ENCODE measurements at regions not wholly inside any gene's neighbourhood (a gene's known extent, or its start where the extent isn't known, plus 50 kb on each side); places are given as distances from the start of the nearest gene placed in this dataset.
A peak's percentile ranks its signal among the peaks of the same experiment; 100 is the strongest.

DNA sequence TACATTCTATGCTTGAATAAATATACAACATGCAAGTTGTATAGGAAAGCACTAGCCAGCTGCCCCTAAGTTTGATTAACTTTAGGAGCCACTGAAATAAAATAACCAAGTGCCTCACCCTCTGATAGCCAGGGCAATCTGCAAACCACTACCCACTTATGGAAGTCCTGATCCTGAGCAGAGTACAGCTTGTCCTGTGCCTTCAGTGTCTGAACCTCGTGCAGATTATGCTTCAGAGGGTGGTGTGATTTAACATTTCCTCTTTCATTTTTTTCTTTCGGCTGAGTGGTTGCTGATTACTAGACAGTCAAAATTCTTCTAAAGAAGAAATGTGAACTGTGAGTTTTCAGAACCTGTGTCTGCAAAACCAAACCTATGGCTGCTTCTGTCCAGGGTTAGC lies 327.7 kb downstream of the PIK3R1 start:
- DNase-seq: peak; percentile 23

DNA sequence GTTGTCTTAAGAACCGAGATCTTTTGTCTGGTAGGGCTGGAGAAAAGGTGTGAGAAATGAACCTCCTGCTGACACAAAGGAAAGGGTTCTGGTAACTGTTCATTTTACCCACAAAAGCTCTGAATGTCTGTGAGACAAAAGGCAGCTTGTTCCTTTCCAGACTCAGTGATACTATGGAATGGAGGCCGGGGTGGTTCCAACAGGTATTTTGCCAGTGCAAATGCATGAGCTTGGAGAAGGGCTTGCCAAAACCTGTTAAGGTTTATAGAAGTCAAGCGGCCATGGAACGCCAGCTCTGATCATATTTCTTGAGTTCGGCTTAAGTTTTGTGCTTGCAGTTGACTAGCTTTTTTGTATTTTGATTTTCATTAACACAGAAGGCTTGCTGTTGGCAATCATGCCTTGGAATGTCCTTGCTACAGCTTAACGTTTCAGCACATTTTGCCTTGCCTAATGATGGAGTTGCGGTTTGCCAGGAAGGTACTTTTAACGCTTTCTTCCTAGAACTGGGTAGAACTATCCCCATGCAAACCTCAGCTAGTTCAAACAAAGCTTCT lies 328.6 kb downstream of the PIK3R1 start:
- no peak for DNase-seq

DNA sequence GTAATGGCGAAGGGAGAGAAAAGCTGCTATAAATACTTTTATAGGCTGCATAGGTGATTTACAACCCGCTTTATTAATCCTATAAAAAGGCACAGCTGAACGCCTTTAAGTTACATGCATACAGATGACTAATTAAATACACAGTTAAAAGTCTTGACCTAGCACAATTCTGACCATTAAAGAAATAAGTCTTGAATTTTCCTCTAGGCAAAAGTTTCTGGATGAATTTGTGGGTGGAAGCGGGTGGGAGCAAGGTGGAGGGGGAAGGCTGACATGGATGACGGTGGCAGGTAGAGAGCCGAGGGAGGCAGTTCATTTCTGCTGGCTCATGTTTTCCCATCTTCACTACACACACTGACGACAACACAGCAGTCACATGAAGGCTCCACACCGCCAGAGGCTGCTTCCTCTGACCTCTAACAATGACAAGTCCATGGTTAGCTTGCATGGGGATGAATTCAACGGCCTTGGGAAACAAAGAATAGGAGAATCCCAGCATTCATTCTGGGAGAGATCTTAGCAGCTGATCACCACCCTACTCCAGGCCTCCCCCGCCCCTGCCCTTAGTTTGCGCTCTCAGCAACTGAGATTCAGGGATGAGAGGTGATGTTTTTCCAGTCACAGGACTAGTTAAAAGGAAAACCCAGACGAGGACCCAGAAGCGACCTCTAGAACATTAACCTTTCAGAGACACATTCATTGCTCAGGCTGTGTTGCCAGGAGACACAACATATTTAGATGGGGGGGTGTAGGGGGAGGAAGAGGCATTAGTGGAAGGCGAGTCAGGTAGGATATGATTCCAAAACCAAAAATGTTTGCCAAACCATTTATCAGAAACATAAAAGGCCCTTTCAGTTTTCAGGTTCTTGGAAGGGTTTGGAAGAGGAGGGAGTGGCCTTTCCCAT lies 329.3 kb downstream of the PIK3R1 start:
- no peak for DNase-seq

DNA sequence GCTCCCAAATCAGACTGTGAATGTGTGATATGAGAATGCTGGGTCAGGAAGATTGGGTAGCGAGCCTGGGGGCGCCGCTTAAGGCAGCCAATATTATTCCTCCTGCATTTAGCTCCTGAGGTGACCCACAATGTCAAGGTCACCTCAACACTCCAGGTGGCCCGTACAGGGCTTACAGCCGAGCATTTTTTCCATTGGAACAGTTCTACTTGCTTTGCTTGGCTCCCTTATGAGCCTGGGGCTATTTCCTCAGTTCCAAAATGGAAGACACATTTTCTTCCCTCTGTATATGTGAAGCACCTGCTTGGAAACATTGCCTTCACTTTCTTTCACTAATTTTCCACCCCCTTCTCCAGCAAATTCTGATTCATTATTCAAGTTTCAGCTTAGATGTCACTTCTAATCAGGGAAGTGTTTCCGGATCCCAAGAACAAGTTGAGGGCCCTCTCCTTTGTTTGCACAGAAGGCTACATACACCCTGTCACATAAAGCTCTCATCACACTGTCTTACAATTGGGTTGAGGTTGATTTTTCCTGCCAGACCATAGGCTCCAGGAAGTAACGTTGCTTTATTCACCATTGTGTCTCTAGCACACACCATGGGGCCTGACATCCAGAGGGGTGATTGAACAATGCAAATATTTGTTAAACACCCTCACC lies 330.2 kb downstream of the PIK3R1 start:
- DNase-seq: no peak

DNA sequence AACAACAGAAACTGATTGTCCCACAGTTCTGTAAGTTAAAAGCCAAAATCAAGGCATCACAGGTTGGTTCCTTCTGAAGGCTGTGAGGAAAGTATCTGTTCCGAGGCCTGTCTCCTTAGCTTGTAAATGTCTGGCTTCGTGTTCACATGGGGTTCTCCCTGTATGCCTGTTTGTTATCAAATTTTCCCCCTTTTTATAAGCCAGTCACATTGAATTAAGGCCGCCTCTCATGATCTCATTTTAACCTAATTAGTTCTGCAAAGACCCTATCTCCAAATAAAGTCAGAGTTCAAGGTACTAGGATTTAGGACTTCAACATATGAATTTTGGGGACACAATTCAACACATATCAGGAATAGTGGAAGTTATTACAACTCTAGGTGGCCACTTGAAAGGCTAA lies 331.5 kb downstream of the PIK3R1 start:
- DNase-seq: no peak

DNA sequence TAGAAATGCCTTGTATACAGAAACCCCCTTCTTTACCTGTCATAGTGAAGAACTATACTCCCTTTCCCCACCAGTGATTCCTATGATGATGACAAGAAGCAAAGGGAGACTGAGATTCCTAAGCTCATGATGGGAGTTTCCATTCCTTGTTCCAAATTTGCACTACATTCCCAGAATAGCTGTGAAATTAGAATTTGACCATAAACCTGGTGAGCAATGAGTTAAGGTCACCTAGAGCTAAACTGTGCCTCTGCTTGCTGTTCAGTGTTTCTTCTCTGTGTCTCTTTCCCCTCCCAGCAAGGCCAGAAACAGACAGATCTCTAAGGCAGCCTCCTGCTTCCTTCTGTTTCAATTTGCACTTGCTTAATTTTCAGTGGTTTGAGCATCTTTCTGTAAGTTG lies 332.1 kb downstream of the PIK3R1 start:
- DNase-seq: no peak

DNA sequence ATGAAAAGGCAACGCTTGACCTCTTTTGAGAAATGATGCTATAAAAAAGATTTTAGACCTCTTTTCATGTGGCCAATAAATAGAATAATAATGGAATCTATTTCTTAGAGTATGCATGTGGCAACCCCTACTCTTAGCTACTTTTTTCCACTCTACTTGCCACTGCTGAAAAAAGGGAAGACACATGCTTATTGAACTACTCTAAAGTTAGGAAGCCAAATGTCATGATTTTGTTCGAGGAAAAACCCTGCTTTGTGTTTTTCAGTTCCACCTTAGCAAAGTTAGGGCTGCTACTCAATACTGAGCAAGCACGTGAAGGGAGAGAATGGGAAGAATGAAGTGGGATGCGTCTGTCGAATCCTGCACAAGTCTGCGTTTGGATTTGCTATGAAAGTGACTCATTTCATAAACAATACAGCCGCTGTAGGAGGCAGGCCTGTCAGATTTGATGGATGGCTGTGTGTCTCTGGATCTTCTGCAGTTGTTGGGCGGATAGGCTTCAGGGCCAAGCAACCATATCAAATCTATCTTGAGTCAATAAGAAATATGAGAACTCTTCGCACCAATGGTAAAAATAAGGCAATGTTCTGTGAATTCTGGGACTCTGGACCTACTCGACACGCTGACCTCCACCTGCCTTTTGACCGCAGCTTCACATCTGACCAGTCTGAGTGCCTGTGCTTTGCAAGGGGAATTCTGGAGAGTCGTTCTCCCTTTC lies 333.6 kb downstream of the PIK3R1 start:
- no peak for DNase-seq

DNA sequence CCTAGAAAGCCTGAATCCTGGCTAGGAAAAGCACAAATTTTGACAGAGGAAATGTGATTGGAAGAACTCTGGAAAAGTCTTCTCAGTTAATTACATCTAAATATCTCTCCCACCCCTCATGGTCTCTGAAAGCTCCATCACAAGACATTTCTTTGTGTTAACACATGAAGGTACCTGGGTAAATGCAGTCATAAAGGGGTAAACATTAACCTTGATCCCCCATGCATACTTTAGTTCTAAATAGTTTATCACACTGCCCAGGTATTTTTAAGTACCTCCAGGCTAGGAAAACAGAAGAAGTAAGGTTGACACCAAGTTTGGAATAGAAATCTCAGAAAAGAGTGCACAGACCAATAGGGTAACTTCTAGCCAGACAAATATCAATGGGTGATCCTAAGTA lies 334.5 kb downstream of the PIK3R1 start:
- no peak for DNase-seq

DNA sequence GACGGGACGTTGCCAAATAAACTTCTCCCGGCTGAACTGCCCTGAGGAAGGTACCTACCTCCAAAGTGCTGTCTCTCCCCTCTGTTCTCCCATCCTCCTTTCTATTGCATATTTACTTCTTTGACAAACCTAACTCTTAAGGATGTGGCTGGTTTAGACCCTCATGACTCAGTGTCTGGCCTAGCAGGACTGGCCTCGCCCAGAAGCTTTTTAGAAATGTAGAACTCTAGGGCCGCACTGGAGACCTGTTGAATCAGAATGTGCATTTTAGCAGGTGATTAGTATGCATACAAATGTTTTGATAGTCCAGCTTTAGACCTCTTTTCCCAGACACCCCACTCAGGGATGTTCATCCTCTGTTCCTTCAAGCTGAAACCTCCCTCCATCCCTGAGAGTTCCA lies 335.9 kb downstream of the PIK3R1 start:
- no peak for DNase-seq

DNA sequence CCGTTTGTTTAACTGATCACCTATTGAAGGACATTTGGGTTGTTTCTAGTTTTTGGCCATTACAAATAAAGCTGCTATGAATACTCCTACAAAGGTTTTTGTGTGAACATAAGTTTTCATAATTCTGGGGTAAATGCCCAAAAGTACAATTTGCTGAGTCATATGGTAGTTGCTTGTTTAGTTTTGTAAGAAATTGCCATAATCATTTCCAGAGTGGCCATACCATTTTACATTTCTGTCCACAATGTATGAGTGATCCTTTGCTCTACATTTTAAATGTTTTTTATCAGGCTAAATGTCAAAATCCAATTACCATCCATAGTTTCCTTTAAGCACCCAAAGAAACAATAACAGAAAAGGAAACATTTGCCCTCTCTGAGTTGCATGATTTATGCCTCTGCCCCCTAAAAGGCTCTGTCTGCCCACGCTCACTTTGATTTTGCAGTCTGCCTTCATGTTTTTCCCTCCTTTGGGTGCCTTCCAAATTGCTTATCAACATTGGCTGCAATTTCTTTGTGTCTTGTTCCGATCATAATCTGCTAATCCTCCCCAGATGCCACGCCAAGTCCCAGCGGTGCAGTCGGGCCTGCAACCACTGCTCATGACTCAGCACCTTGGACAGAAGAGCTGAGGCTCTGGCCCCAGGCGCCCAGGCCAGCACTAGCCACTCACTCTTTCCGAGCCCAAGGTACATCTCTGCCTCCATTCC lies 339.2 kb downstream of the PIK3R1 start:
- DNase-seq: no peak

DNA sequence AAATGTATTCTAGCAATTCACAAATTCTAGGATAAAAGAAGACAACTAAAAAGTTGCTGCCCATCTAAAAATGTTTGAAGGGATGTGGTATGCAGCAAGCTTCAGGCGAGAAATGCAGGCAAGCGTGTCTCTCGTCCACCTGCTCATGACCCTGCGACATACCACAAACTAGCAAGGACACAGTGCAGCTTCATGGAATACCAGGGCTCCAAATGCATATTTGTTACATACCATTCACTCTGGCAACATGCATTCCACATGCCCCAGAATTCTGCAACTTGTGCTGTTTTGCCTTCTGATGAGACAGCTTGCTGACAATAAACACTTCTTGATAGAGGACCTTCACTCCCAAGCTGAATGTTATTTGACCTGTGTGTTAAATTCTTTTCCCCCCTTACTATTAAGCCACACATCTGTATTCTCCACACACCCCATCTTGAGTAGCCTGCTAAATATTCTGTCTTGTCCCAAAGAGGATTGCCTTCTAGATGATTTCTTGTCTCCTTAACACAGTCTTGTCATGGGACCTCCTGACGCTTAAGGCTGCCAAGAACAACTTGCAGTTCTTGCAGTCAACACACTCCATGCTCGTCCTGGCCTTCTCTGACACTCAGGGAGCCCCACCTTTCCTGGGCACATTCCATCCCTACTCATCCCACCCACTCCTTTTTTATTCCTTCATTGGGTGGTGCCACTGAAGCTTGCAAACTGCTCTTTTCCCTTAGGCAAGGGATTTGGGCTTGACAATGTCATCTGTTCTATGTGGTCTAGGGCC lies 340.5 kb downstream of the PIK3R1 start:
- DNase-seq: no peak

DNA sequence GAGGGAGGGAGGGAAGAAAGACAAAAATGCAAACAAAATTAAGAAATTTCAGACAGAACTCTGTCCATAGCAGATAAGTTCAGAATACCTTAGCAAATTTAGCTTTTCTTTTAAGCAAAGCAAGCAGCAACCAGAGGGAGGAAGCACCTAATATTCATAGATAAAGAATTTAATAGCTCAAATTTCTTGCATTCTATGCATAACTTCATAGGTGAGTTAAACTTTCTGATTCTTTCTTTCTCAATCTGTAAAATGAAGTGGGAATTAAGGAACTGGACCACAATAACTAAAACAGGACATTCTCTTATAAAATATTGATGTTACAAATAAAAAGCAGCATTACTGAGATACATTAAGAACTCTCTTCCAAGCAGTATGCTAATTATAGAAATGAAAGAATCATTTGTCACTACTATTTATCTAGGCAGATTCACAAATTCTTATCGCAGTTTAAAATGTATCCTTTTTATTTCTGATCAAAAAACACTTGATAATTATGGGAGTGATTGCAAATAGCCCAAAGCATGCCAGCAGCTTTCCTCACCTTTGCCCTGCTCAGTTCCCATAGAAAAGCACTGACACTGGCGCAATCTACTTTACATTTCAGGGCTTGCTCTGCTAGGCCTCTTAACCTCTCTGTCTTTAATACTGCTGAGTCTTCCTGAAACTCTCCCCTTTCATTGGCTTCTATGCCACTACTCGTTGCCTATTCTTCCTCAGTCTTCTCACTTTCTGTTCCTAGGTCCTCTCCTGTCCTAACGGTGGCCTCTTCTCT lies 341.8 kb downstream of the PIK3R1 start:
- DNase-seq: no peak

DNA sequence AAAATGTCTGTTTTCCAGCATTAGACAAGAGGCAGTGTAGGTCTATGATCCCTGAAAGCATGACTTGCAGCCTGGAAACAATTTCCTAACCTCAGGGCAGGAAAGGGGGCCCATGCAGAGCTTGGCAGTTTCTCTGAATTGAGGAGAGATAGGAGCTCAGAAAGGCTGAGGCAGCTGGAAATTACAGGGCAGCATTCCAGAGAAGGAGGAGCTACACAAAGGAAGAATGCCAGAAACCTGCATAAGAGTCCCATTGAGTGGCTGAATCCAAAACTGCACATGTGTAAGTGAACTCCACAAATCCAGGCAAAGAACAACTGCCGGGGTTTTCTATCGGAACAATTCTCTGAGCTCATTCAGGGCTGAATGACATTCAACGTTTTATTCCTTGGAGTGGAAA lies 346.8 kb downstream of the PIK3R1 start:
- no peak for DNase-seq

DNA sequence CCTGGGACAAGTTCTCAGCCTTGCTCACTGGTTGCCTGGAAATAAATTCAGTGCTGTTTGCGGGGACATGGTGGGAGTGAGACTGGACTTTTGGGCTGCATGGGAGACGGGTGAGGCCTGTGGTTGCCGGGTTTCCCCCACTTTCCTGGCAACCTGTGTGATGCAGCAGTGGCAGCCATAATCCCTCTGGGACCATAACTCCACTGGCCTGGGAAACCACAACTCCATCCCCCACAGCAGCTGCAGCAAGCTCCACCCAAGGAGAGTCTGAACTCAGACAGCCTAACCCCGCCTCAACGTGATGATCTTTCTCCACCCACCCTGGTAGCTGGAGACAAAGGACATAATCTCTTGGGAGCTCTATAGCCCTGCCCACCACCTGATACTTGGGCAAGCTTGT lies 349.9 kb downstream of the PIK3R1 start:
- DNase-seq: no peak

DNA sequence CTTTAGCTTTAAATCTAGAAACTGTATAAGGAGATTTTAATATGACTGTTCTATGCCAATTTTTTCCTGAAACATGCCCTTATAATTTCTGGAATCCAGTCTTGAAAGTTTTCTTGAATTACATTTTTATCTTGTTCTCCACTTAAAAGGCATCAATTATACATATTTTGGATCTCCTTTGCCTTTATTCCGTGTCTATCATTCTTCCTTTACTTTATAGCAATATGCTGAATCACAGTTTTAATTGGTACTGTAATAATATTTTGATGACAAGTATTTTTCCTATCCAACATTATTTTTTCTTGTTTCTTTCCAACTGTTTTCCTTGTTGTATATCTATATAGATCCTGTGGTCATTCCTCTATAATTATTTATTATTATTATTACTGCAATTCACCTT lies 361.2 kb downstream of the PIK3R1 start:
- DNase-seq: no peak

DNA sequence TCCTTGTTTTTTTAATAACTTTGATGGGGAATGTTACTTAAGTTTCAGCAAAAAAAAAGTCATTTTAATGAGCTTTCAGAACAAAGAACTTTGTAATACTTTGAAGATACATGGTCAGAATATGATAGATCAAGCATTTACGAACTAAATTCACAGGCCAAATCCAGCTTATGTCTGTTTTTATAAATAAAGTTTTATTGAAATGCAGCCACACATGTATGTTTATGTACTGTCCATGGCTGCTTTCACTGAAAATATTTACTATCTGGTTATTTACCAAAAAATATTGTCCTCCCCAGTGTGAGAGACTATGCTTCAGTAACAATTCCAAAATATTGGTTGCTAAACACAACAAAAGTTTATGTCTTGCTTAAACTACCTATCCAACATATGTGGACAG lies 366.7 kb downstream of the PIK3R1 start:
- DNase-seq: no peak

DNA sequence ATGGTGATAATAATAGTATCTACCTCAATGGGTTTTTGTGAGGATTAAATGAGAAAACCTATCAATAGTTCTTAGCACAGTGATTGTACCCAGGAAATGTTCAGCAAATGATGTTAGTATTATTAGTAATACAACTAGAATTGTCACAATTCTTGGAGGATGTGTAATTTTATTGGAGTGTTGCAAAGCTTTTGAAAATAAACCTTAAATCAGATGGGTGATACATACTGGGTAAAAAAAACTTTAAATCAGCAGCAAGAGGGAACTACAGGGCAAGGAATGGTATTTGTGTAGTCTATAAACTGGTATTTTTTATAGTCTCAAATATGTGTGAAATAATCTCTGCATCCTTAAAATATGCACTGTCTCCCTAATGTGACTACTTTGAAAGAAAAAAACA lies 371.6 kb downstream of the PIK3R1 start:
- DNase-seq: no peak

DNA sequence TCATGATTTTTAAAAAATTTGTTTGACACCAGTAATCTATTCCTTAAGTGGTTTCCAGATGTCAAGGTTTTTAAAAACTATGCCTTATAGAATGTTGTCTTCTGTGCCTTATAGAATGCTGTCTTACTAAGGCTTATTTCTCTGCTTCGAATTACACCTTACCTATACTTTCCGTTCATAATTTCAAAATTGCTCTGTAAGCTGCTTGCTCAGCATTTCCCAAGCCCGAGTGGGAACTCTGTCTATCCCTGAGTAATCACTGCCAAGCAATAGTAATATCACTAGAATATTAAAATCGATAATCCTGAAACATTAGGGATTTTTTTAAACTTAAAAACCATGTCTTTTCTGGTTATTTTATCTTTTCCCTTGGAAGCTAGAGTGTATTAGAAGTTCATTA lies 376.3 kb downstream of the PIK3R1 start:
- no peak for DNase-seq

DNA sequence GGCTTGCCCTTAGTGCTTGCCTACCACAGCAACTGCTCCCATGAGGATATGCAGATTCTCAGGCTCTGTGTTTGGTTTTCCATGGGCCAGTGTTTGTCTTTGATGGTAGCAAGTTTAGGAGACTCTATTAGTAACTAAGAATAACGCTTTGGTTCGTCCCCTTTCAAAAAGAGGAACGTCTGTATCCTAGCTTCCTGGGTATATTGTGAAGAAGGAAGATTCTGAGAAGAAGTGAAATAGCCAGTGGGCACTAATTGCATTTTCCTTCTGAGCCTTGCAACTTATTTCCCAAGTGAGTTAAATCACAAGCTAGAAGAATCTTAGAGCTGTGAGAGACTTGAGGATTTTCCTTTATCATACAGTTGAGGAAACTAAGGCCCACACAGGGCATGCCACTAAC lies 376.8 kb downstream of the PIK3R1 start:
- DNase-seq: no peak

DNA sequence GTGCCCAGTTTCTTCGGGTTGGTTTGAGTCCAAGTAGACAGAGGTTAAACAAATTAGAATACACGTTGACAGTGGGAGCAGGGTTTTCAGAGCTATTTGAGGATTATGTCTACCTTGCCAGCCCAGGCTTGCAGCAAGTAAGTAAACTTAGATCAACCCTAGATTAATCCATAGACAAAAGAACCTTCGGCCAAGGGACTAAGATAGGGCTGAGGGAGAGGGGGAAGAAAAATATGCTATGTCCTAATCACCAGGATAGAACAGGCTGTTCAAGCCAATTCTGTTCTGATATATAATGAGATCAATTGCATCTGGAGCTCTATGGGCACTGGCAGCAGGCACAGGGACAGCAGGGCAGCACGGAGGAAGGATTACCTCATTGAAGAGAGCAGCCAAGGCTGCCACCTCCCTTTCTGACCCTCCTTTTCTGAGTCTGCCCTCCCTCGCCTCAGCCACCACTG lies 377.7 kb downstream of the PIK3R1 start:
- no peak for DNase-seq

DNA sequence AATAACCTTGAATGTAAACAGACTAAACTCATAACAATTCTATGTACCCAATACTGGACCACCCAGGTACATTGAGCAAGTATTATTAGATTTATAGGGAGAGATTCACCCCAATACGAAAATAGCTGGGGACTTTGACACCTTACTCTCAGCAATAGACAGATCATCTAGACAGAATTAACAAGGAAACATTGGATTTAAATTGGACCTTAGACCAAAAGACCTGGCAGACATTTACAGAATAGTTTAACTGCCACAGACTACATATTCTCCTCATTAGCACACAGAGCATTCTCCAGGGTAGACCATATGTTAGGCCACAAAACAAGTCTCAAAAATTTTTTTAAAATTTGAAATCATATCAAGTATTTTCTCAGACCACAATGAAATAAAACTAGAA lies 397.4 kb downstream of the PIK3R1 start:
- DNase-seq: no peak
